SKM-1 (cell line): ENCODE measurements at regions not wholly inside any gene's neighbourhood (a gene's known extent, or its start where the extent isn't known, plus 50 kb on each side); places are given as distances from the start of the nearest gene placed in this dataset.

ENCODE experiments used
- DNase-seq: peaks from one replicate; lab custom pipeline; 2025; ENCODE audit not compliant: unreplicated experiment; lab: John Stamatoyannopoulos, UW

DNA sequence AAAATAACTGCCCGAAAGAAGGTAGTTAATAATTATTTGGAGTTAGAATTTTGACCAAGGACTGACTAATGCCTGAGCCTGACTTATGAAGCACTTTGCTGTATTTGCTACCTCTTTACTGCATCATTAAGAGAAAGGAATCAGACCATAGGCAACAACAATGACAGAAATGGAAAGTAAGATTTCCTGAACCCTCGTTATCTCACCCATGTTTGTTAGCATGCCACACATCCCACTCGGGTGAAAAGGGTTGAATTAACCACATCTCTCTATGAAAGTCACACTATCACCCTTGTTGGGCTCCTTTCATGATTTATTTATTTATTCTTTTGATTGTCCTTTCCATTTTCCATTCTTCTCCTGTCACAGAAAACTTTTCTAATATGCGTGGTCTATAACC, 59.6 kb downstream of the OLIG3 start:
- DNase-seq: no peak

DNA sequence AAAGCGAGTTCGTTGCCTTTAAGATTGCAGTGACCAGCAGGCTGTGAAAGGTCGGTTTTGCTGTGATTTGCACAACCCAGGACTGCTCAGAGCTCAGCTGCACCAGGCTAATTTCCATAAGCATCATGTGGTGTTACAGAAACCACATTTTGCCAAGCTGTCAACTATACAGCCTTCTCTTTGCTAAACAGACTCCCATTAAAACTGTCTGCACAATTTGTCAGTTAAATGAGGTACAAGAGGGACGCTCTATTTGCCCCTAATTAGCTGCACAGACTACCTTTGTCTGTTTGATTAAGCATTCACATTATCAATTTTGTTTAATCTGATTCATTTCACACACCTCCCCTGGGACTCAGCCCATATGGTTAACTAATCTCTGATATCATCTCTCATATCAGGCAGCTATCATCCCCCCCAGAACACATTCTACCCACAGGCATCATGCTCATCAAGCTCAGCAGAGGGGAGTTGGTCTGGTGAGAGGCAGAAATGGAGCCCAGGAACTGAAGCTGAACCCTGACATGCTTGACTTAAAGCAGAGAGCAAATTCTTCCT, 62.1 kb downstream of the OLIG3 start:
- DNase-seq: no peak

DNA sequence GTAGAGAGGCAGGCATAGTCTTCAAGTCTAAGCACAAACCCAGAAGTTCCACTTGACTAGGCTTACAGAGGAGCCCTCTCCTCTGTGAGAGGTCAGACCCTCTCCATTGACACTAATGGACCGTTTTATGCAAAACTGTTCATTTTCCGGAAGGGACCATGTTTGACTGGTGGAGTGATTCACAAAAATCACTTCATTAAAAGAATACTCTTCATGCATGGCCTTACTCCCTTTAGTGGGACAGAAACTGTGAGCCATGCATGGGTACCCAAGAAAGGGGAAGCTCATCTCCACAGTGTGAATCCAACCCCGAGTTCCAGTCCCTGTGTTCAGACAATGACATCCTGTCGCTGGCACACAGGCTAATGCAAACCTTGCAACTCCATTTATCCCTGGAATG, 63.2 kb downstream of the OLIG3 start:
- DNase-seq: no peak

DNA sequence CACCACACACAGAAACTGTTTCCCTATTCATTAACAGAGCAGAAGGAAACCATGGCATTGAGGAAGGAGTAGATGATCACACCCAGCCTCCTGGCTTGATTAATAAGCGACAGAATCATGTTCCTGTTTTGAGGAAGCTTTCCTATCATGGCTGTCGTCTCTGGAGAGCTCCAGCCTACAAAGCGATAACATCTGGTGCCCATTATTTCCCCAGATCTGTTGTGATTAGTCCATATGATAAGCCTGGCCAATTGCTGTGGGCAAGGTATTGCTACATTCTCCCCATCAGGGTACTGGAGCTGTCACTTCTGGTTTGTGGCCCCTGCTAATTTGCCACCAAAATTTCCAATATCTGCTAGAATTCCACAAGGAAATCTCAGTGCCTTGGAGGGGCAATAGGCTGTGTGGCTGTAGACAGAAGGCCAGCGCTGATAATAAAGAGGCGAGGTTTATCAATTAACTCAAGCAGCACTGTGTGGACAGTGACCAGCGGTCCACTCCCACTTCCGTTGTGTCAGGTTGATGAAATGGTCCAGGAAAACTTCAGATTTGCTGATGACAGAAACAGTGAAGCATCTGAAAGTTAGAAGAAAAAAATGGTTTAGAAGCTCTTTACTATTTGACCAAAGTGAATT, 66.4 kb downstream of the OLIG3 start:
- DNase-seq: no peak

DNA sequence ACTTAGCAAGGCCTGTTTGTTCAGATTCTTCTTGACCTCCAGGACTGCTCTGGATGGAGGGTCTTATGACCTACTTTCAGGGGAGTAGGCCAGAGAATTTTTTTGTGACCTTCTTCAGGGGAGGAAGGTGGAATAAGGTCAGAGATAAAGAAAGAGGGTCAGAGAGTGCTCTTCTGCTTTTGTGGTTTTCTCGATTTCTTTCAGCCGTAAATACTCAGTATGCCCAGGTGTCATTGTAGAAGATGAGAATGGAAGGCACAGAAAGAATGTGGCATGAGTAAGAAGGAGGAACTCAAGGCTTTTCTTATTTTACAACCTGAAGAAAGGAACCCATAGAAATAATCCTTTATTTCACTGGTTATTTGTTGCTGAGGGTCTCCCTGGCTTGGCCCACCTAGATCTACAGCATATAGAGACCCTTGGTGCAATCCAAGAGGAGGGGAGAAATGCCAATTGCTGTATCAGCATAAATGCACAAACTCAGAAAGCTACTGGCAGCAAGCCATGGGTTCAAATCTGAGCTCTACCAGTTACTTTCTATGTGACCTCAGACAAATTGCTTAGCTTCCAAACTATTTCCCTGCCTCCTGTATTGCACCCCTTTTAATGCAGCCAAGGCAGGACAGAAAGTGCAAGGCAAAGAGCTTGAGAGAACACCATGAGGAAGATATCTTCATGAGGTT, 68.0 kb downstream of the OLIG3 start:
- peak; percentile 28 for DNase-seq

DNA sequence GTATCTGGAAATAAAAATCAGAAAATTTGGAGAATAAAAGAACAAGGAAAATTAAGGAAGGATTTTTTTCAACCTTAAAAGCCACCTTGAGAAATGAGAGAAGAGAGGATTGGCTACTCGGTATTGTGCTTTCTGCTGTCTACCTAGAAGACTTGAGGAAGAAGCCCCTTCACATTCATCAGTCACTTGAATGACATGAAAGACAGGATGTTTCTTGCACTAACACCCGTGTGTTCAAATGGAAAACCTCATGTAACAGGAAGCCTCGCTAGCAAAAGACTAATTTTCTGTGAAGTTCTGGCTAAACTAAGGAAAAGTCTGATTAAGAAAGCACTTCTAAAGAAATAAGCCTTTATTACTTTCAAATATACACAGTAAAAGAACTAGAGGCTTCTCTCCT, 69.9 kb downstream of the OLIG3 start:
- no peak for DNase-seq

DNA sequence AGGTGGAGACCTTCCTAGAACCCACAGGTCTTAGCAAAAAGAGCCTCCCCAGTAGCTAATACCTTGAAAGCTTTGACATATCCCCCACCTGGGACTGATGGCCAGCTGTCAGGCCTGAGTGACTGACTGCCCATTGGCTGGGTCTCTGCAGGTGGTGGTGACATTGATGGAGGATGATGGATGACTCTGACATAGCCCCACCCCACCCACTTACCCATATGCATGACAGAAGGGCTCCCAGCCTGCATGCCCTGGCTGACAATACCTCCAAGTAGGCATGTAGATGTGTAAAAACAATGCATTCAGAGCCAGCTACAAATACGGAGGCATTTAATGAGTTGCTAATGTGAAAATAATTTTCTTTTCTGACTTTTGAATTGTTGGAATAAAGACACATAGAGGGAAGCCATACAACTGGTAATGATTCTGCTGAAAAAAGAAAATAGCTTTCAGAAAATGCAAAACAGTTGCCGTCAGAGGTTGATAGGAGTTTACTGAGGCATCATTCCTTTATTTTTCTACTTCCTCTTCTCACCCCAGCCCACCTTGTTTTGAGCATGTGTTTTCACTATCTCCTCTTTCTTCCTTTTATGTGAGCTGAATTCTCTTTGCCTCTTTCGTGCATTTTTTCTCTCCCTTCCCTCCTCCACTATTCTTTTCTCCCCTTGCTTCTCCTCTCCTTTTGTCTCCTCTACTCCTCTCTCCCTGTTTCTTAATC, 70.6 kb downstream of the OLIG3 start:
- no peak for DNase-seq

DNA sequence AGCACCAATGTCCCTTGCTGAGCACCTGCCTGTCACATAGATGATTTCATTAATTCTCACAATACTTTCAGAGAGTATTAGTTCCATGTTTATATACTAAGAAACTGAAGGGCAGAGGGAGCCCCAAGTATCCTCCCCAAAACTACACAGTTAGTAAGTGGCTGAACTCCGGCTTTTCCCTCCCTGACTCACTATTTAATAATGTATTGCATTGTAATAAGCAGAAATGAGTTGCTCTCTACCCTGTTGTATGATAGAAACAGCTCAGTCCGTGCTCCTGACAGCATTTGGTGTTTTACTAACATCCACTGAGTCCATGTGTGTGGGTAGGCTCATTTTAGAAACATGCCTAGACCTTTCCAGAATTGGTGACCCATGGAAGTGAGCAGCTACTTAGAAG, 76.8 kb downstream of the OLIG3 start:
- DNase-seq: no peak

DNA sequence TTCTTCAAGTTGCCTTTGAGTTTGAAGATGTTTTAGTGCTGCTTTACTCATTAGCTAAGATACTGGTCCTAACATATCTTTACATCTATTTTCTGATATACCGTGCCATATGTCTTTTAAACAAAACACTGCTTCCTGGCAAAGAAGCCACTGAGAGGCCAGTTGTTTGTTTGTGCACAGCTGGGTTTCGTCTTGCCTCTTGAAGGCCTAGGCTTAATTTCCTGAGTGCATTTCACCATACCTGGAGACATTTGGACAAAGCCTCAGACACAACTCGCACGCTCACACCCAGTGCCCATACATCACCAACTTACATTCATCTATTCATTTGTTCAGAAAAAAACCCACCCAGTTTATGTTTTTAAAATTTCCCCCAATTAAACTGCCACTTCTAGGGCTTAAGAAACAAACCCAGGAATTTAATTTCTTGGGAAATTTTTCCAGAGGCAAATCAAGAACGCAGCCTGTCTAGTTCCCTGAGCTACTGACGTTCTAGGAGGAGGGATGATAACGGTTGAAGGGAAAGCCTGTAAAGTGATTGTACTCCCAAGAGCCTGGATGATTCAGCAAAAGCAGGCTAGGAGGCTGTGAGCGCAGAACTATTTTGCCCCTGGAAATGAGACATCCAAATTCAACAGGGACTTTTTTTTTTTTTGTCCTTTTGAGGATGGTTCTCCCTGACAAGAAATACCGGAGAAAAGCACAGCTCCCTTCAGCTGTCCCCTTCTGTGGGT, 77.7 kb downstream of the OLIG3 start:
- no peak for DNase-seq

DNA sequence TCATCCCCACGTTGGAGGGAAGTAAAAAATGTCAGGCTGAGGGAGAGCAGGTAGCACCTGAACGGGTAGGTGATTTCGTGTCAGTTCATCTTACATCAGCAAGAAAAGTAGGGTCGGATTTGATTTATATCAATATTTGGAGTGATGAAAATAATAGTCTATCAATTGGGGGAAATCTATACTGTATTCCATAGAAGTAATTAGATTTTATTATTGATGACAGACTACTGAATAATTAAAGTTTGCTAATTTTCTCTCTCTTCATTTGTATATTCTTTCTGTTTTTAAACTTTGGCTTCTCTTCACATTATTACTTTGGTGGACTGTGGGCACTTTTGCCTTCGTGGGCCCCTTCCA, 78.4 kb downstream of the OLIG3 start:
- DNase-seq: no peak

DNA sequence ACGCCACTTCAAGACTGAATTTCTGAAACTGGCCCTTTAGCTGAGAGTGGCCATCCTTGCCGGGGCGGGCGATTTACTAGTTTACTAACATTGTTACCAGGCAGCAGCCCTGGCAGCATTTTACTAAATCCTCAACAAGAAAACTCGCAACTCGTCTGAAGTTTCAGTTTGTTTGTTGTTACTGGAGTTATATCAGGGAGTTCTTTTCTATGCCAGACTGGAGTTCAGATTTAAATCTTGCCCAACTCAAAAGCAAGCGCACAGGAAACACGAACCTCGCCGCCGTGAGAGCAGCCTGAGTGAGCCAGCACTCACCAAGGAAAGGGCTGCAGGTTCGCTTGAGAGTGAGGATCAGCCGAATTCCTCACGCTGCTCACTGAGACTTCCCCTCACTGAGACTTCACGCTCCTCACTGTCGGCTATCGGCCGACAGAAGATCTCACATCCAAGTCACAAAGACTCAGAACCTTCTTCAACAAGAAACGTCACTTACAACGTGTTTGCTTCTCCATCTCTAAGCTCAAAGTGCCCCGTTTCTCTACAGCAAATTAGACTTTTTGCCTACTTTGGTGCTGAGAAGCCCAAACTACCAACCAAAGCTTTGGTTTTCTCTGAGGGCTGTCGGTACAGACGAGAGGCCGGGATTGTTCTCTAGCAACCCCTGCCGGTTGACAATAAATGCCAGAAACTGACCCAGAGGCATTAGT, 78.9 kb downstream of the OLIG3 start:
- DNase-seq: no peak

DNA sequence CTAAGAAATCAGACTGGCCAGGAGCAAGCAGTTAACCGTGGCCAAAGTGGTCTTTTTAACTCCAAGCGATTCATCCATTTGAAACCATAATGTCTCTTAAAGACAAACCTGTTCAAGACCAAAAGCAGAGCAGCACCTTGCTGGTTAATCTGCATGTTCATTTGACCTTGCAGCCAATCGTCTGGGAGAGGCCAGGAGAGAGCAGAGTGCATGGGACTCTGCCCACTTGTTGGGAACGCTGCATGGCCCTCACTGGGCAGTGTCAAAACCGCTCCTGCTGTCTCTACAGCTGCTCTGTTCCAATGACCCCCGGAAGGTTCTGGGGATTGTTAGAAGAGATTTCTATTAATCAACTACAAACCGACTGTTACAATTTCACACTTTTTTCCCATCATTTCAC, 79.6 kb downstream of the OLIG3 start:
- DNase-seq: no peak

DNA sequence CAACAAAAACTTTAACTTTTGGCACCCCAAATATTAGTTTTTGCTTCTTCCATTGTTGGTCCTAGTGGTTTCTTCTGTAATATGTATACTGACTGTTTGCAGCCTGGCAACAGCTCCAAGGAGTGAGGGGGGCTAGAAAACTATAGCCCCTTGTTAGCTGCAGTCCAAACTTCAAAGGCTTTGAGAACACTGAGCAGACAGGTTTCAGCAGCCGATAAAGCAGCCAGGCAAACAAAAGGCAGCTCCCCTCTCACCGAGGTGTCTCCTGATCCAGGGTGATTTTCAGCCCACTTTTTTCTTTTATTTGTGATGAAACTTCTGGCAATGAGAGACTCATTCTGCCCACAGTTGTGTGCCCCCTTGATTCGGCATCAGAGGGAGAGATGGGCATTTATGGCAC, 80.7 kb downstream of the OLIG3 start:
- no peak for DNase-seq

DNA sequence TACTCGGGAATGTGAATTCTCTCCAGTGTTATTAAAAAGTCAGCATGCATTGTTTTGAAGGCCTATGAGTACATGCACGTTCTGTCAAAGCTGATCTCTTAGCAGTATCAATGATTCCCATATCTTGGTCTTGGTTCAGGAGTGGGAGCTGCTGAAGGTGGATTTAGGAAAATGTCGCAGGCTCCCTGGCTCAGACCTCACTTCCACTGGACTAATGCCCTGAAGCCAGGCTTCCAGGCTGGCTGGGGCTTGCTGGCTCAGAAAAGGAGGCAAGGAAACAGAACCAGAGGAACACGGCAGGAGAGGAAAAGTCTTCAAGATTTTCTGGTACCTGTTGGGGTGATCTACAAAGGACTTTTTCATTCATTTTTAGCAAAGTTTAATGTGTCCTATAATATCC, 81.6 kb downstream of the OLIG3 start:
- DNase-seq: no peak

DNA sequence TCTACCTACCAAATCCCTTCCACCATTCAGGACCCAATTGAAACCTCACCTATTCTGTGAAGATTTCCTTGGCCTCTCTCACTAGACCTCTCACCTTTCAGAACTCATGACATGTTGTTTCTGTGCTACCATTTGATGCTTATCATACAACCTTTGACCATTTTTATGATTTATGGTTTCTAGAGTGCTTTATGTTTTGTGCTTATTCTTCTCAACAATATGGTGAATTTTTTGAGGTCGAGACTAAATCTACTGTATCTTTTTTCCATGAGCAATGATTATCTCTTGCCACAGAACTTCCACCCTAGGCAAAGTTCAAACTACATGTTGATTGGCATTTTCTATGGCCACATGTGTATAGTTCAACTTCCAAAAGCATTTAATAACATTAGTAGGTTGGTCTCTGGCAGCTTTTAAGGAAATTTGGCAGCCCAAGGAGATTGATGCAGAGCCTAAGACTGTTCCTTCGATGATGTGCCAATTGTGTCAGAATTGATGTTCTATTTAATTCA, 84.9 kb downstream of the OLIG3 start:
- no peak for DNase-seq

DNA sequence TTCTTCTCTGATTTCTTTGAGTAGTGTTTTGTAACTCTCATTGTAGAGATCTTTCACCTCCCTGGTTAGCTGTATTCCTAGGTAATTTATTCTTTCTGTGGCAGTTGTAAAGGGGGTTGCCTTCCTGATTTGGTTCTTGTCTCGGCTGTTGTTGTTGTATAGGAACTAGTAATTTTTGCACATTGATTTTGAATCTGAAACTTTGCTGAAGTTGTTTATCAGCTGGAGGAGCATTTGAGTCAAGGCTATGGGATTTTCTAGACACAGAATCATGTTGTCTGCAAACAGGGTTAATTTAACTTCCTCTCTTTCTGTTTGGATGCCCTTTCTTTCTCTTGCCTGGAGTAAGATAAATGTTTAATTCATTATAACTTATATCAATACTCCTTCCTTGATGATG, 86.4 kb downstream of the OLIG3 start:
- DNase-seq: no peak

DNA sequence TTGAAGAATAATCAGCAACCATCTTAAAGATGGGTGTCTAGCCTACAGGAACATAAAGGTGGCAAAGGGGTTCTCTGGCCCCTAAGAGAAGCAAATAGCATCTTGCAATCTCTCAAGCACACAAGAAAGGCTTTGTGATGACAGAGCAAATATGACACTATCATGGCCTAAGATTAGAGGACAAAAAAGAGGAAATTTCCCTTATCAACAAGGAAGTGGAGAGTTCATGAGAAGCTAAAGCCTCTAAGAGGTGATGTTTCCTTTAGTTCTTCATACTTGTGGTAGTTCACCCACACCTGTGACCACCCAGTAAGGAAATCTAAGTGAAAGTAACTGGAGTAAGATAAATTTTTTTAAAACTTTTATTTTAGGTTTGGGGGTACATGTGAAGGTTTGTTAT, 88.4 kb downstream of the OLIG3 start:
- peak; percentile 16 for DNase-seq

DNA sequence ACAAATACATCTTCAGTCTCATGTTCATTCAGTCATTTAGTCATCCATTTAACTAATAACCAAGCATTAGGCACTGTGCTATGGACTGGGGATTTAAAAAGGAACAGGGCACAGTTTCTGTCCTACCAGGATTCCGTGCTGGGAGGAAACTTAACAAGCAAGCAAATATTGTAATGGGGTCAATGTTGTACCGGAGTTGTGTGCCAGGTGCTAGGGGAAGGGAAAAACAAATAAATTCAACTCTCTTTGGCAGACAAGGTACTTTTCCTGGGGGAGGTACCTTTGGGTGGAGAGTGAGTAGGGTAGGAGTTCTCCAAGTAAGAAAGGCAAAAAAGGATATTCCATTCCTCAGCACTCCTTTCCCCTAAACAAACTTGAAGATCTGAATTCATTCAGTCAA, 90.3 kb downstream of the OLIG3 start:
- DNase-seq: no peak

DNA sequence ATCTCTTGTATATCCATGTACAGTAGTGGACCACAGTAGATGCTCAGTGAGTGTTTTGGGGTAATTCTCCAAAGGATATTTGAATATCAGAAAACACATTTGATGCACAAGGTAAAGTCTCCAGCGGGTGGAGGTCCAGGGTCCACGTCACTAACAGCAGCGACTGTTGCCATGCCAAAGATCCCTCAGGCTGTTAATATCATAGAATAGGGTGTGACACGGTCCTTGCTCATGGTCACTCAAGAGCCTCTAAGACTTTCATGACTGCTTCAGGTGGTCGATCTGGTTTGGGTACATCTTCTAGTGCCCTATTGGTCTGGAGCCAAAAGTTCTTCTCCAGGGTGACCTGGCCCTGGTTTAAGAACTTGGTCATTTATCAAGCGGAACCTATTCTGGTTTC, 90.8 kb downstream of the OLIG3 start:
- DNase-seq: no peak

DNA sequence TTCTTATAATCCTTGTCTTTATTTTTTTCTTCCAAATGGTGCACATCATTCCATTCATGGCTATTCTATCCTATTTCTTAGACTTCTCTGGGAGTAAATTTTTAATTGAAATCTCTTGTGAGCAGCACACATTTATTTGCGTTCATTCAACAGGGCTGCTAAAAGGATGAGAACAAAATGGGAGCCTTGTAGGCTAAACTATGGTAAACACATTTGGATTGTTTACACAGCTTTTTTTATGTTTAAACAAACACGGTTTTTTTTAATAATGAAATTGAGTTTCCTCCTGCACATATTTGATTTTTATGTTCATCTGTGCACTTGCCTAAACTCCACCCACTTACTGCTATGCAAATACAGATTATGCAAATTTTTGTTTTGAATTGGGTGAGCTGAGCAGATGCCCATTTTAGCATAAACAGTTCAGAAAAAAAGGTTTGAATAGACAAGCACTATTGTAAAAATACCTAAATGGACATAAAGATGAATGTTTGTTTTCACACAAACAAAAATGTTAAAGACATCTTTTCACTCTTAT, 92.0 kb downstream of the OLIG3 start:
- DNase-seq: no peak

DNA sequence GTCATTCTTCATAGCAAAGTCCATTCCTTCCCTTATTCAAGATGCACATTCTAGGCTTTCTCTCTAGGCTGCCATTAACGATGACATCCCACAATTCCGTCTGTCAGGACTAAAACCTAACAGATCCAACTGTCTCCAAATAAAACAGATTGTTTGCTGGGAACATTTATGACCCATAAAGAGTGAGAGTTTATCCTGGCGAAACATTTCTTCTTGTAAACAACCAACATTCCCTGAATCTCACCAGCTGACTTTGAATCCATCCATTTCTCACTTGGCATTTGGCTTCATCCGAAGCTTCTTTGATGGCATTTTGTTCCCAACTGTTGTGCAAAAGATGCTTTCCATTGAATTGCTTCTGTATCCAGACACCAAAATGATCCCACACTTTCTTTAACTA, 93.1 kb downstream of the OLIG3 start:
- no peak for DNase-seq
